Suppressor macrophage treated with lipopolysaccharide for 1 hour (primary cell): ENCODE measurements at regions not wholly inside any gene's neighbourhood (a gene's known extent, or its start where the extent isn't known, plus 50 kb on each side); places are given as distances from the start of the nearest gene placed in this dataset.

ENCODE experiments used
- DNase-seq, 3 donors: peaks; one replicate each; pipeline ENCODE4 v3.0.0-alpha.2; 2020 to 2022

GRCh38 chr13:84931264-84931663 is 868.0 kb downstream of the SLITRK6 start:
- DNase-seq: no peak

GRCh38 chr13:84927442-84928169 is 871.6 kb downstream of the SLITRK6 start:
- no peak for DNase-seq

- DNase-seq: no peak
Observed at GRCh38 chr13:84925443-84925842, 873.8 kb downstream of the SLITRK6 start.

GRCh38 chr13:84923831-84924230 is 875.4 kb downstream of the SLITRK6 start:
- DNase-seq: no peak

- peak in 2 of 3 donors; percentile 54 to 66 for DNase-seq
Observed at GRCh38 chr13:84917252-84917878, 881.9 kb downstream of the SLITRK6 start.

- DNase-seq: no peak
Observed at GRCh38 chr13:84912720-84913119, 886.5 kb downstream of the SLITRK6 start.

GRCh38 chr13:84910423-84910822 is 888.8 kb downstream of the SLITRK6 start:
- no peak for DNase-seq

- DNase-seq: no peak
Observed at GRCh38 chr13:84903391-84903790, 895.8 kb downstream of the SLITRK6 start.

GRCh38 chr13:84902243-84902642 is 897.0 kb downstream of the SLITRK6 start:
- no peak for DNase-seq

GRCh38 chr13:84896128-84896527 is 903.1 kb downstream of the SLITRK6 start:
- peak; percentile 56 to 66 (median 62) for DNase-seq

GRCh38 chr13:84894749-84895148 is 904.5 kb downstream of the SLITRK6 start:
- DNase-seq: no peak

GRCh38 chr13:84885868-84886267 is 913.4 kb downstream of the SLITRK6 start:
- DNase-seq: no peak

- DNase-seq: no peak
Observed at GRCh38 chr13:84873951-84874350, 925.3 kb downstream of the SLITRK6 start.

GRCh38 chr13:84870190-84870589 is 929.0 kb downstream of the SLITRK6 start:
- no peak for DNase-seq

- no peak for DNase-seq
Observed at GRCh38 chr13:84867246-84867645, 932.0 kb downstream of the SLITRK6 start.

- DNase-seq: no peak
Observed at GRCh38 chr13:84865783-84866221, 933.4 kb downstream of the SLITRK6 start.

GRCh38 chr13:84864341-84864740 is 934.9 kb downstream of the SLITRK6 start:
- DNase-seq: no peak

GRCh38 chr13:84847107-84847506 is 952.1 kb downstream of the SLITRK6 start:
- DNase-seq: no peak

GRCh38 chr13:84845907-84846619 is 953.2 kb downstream of the SLITRK6 start:
- no peak for DNase-seq

- DNase-seq: peak in 1 of 3 donors; percentile 0
Observed at GRCh38 chr13:84844473-84844872, 954.7 kb downstream of the SLITRK6 start.

- no peak for DNase-seq
Observed at GRCh38 chr13:84843368-84843767, 955.9 kb downstream of the SLITRK6 start.

GRCh38 chr13:84834201-84834600 is 951.9 kb upstream of the SLITRK1 start:
- no peak for DNase-seq
